HCT116 (cell line): ENCODE measurements at regions not wholly inside any gene's neighbourhood (a gene's known extent, or its start where the extent isn't known, plus 50 kb on each side); places are given as distances from the start of the nearest gene placed in this dataset.

Experiments
- ATAC-seq: fragments of 200-7000 bp; cut with Tn5 transposase; 2 replicates; pipeline ENCODE4 v1.9.1; 2020; ENCODE audit warnings: mild to moderate bottlenecking, moderate library complexity
- BruUV-seq: library from RNA; stranded (reverse); fragments of 400-500 nt; replicated peaks from 2 replicates; lab custom pipeline; 2021; lab: Mats Ljungman, UMichigan
- CTCF ChIA-PET: fragments of 300-600 bp; sonication (Branson Sonifier 250); formaldehyde crosslinking; loops from one replicate; lab custom pipeline; 2021; ENCODE audit warnings: antibody characterized with exemption; lab: Charles Lee
- POLR2A ChIA-PET: fragments of 300-600, 350-600 bp; sonication (Branson Sonifier 250); formaldehyde crosslinking; loops from one replicate; lab custom pipeline; 2021; ENCODE audit warnings: antibody characterized with exemption; lab: Charles Lee
- RAD21 ChIA-PET, 2 experiments: fragments of 300-600 bp; sonication (Branson Sonifier 250); formaldehyde crosslinking; loops; one replicate each; lab custom pipeline; 2023; ENCODE audit warnings: low total read pairs in 2 of 2; ENCODE audit not compliant: uncharacterized antibody in 2 of 2, unreplicated experiment in 2 of 2, low non-redundant PET in 1 of 2; lab: Charles Lee
- DNase-seq: peaks from one replicate; pipeline ENCODE4 v3.0.0-alpha.2; 2010; ENCODE audit warnings: low read depth, low spot score
- H2AFZ ChIP-seq: fragments of 200-600 bp; shearing (Covaris generic), sonication (generic); 2 replicates; pipeline ENCODE4 v1.6.1; 2017; ENCODE audit warnings: low read depth, mixed run types, mixed read lengths, antibody characterized with exemption, low read length; ENCODE audit not compliant: poor library complexity, severe bottlenecking
- H3K27ac ChIP-seq: 2 replicates; pipeline ENCODE4 v1.5.1; 2012; ENCODE audit warnings: low read depth, low read length
- H3K27me3 ChIP-seq: fragments of 200-600 bp; sonication (generic); 2 replicates; pipeline ENCODE4 v1.6.1; 2016; ENCODE audit warnings: mixed run types, low read length, mixed read lengths; ENCODE audit not compliant: insufficient read depth
- H3K36me3 ChIP-seq, 2 experiments: fragments of 200-500 bp in 1 of 2; fragments of 200-600 bp in 1 of 2; sonication (Bioruptor generic) in 1 of 2; sonication (generic) in 1 of 2; 2 replicates each; pipeline versions ENCODE4 v1.5.1 to v1.6.1; 2014 to 2016; ENCODE audit warnings: low read length in 2 of 2, inconsistent platforms in 1 of 2, mixed read lengths in 1 of 2, mixed run types in 1 of 2; ENCODE audit not compliant: insufficient read depth in 2 of 2, control insufficient read depth in 1 of 2
- H3K4me1 ChIP-seq, 2 experiments: fragments of 200-600 bp in 1 of 2; sonication (generic) in 1 of 2; 2 replicates each; pipeline versions ENCODE4 v1.5.1 to v1.6.1; 2012 to 2017; ENCODE audit warnings: low read length in 2 of 2, inconsistent platforms in 1 of 2, mild to moderate bottlenecking in 1 of 2, mixed read lengths in 1 of 2, mixed run types in 1 of 2, moderate library complexity in 1 of 2; ENCODE audit not compliant: insufficient read depth in 2 of 2, control insufficient read depth in 1 of 2
- H3K4me2 ChIP-seq: fragments of 200-600 bp; sonication (generic); 2 replicates; pipeline ENCODE4 v1.6.1; 2017; ENCODE audit warnings: mixed run types, low read length, mixed read lengths
- H3K4me3 ChIP-seq, 2 experiments: fragments of 200-600 bp in 1 of 2; sonication (generic) in 1 of 2; replicated peaks in 1 of 2; 2 replicates each; pipeline ENCODE4 v1.5.1; 2011 to 2016; ENCODE audit warnings: low read length in 2 of 2, control low read depth in 1 of 2, low read depth in 1 of 2, mild to moderate bottlenecking in 1 of 2, mixed read lengths in 1 of 2, mixed run types in 1 of 2
- H3K79me2 ChIP-seq: fragments of 200-600 bp; sonication (generic); 2 replicates; pipeline ENCODE4 v1.6.1; 2017; ENCODE audit warnings: mild to moderate bottlenecking, mixed run types, low read length, moderate library complexity, mixed read lengths; ENCODE audit not compliant: insufficient read depth
- H3K9ac ChIP-seq: fragments of 200-600 bp; sonication (generic); 2 replicates; pipeline ENCODE4 v1.6.1; 2016; ENCODE audit warnings: low read length, mixed read lengths
- H3K9me2 ChIP-seq: fragments of 200-600 bp; sonication (generic), shearing (Covaris generic); 2 replicates; pipeline ENCODE4 v1.6.1; 2017; ENCODE audit warnings: mixed run types, mild to moderate bottlenecking, moderate library complexity; ENCODE audit not compliant: insufficient read depth
- H3K9me3 ChIP-seq, 2 experiments: fragments of 200-500 bp in 1 of 2; fragments of 200-600 bp in 1 of 2; sonication (Bioruptor generic) in 1 of 2; sonication (generic) in 1 of 2; 2 replicates each; pipeline ENCODE4 v1.6.1; 2014 to 2017; ENCODE audit warnings: low read length in 2 of 2, mixed read lengths in 2 of 2, inconsistent platforms in 1 of 2, low read depth in 1 of 2, mild to moderate bottlenecking in 1 of 2, mixed run types in 1 of 2, moderate library complexity in 1 of 2; ENCODE audit not compliant: control insufficient read depth in 1 of 2, insufficient read depth in 1 of 2
- H4K20me1 ChIP-seq: fragments of 200-600 bp; sonication (generic), shearing (Covaris generic); 2 replicates; pipeline ENCODE4 v1.6.1; 2017; ENCODE audit warnings: mixed run types, mild to moderate bottlenecking, moderate library complexity; ENCODE audit not compliant: insufficient read depth
- CBX3 ChIP-seq: IDR thresholded peaks from 2 replicates; pipeline ENCODE4 v1.6.1; 2012; ENCODE audit warnings: low read depth
- CEBPB ChIP-seq: IDR thresholded peaks from 2 replicates; pipeline ENCODE4 v1.6.1; 2012; ENCODE audit warnings: low read depth
- EGR1 ChIP-seq: IDR thresholded peaks from 2 replicates; pipeline ENCODE4 v1.6.1; 2012; ENCODE audit warnings: low read depth
- EZH2 ChIP-seq: fragments of 200-600 bp; sonication (generic); IDR thresholded peaks from 2 replicates; pipeline ENCODE4 v1.6.1; 2017; ENCODE audit warnings: antibody characterized with exemption, mixed run types
- EZH2phosphoT487 ChIP-seq: fragments of 200-600 bp; IDR thresholded peaks from 2 replicates; pipeline ENCODE4 v1.6.1; 2018; ENCODE audit warnings: antibody characterized with exemption, borderline replicate concordance
- FOSL1 ChIP-seq: IDR thresholded peaks from 2 replicates; pipeline ENCODE4 v1.6.1; 2012; ENCODE audit warnings: low read depth
- JUND ChIP-seq: IDR thresholded peaks from 2 replicates; pipeline ENCODE4 v1.6.1; 2012
- POLR2AphosphoS5 ChIP-seq: IDR thresholded peaks from 2 replicates; pipeline ENCODE4 v1.6.1; 2011; ENCODE audit warnings: mild to moderate bottlenecking, low read depth, low read length, moderate library complexity
- RAD21 ChIP-seq: IDR thresholded peaks from 2 replicates; pipeline ENCODE4 v1.6.1; 2012; ENCODE audit warnings: low read depth, mild to moderate bottlenecking
- SIN3A ChIP-seq: IDR thresholded peaks from 2 replicates; pipeline ENCODE4 v1.6.1; 2012; ENCODE audit warnings: low read depth
- SP1 ChIP-seq: IDR thresholded peaks from 2 replicates; pipeline ENCODE4 v1.6.1; 2012; ENCODE audit warnings: low read depth
- SRF ChIP-seq: IDR thresholded peaks from 2 replicates; pipeline ENCODE4 v1.6.1; 2012; ENCODE audit warnings: low read depth
- TCF7L2 ChIP-seq: IDR thresholded peaks from 2 replicates; pipeline ENCODE4 v1.7.0; 2011; ENCODE audit warnings: borderline replicate concordance, inconsistent platforms; ENCODE audit not compliant: insufficient read depth, insufficient read length; ENCODE audit errors: extremely low read depth
- YY1 ChIP-seq: IDR thresholded peaks from 2 replicates; pipeline ENCODE4 v1.6.1; 2011; ENCODE audit warnings: low read length, low read depth, moderate library complexity, mild to moderate bottlenecking; ENCODE audit not compliant: insufficient replicate concordance; ENCODE audit errors: extremely low read depth
- ZFX ChIP-seq: fragments of 450-650 bp; IDR thresholded peaks from 2 replicates; pipeline ENCODE4 v1.6.1; 2017
- ZNF274 ChIP-seq: fragments of 200-500 bp; sonication (Bioruptor generic); IDR thresholded peaks from 2 replicates; pipeline ENCODE4 v1.6.1; 2014; ENCODE audit warnings: mild to moderate bottlenecking, low read depth, low read length, inconsistent platforms
- intact Hi-C: fragments of 100-400 bp; cut with micrococcal nuclease; formaldehyde crosslinking; loops from 2 replicates; pipeline ENCODE4 v1.10.0; 2022
- TF ChIP-seq, protein P1 (sequence below): IDR thresholded peaks from 2 replicates; pipeline ENCODE4 v1.6.1; 2011; ENCODE audit warnings: mild to moderate bottlenecking, low read length, moderate library complexity; ENCODE audit not compliant: insufficient replicate concordance; ENCODE audit errors: extremely low read depth

- ChIA-PET CTCF (no interaction called here), POLR2A (no interaction called here), RAD21 (no interaction called here)
- Histone ChIP-seq H4K20me1 (no peaks in the 10 kb centered on the region), H3K9me2 (no peaks in the 10 kb centered on the region), H3K4me3 (no peak overlapping the region), H3K4me2 (no peak overlapping the region), H3K9ac (no peak overlapping the region), H3K36me3 (no peaks in the 10 kb centered on the region), H3K27ac (no peak overlapping the region), H3K79me2 (no peaks in the 10 kb centered on the region), H3K9me3 (no peaks in the 10 kb centered on the region), H2AFZ (no peak overlapping the region), H3K27me3 (no peaks in the 10 kb centered on the region), H3K4me1 (no peaks in the 10 kb centered on the region)
- no peak for TF ChIP-seq SIN3A
- TF ChIP-seq EZH2phosphoT487: no peak
- TF ChIP-seq ZFX: no peak
- TF ChIP-seq RAD21: no peak
- TF ChIP-seq YY1: no peak
- no peak for TF ChIP-seq SRF
- TF ChIP-seq, protein P1, sequence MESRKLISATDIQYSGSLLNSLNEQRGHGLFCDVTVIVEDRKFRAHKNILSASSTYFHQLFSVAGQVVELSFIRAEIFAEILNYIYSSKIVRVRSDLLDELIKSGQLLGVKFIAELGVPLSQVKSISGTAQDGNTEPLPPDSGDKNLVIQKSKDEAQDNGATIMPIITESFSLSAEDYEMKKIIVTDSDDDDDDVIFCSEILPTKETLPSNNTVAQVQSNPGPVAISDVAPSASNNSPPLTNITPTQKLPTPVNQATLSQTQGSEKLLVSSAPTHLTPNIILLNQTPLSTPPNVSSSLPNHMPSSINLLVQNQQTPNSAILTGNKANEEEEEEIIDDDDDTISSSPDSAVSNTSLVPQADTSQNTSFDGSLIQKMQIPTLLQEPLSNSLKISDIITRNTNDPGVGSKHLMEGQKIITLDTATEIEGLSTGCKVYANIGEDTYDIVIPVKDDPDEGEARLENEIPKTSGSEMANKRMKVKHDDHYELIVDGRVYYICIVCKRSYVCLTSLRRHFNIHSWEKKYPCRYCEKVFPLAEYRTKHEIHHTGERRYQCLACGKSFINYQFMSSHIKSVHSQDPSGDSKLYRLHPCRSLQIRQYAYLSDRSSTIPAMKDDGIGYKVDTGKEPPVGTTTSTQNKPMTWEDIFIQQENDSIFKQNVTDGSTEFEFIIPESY: no peak
- TF ChIP-seq JUND: no peak
- no peak for TF ChIP-seq EGR1
- TF ChIP-seq SP1: no peak
- no peak for TF ChIP-seq TCF7L2
- no peak for TF ChIP-seq CBX3
- no peak for TF ChIP-seq FOSL1
- TF ChIP-seq CEBPB: no peak
- no peak for TF ChIP-seq ZNF274
- TF ChIP-seq POLR2AphosphoS5: no peak
- no peak for TF ChIP-seq EZH2
- no peak for DNase-seq
- BruUV-seq: no TSS peak
- intact Hi-C loops: no loop called here
- ATAC-seq: no peak
Observed at GRCh38 chrX:1045680-1046314, 166.7 kb downstream of the CRLF2 start.
